Activated T-helper 9 cell treated with anti-CD3 and anti-CD28 coated beads, Interleukin-2, amount 50 U/mL, for 16 hours (primary cell): ENCODE measurements at regions not wholly inside any gene's neighbourhood (a gene's known extent, or its start where the extent isn't known, plus 50 kb on each side); places are given as distances from the start of the nearest gene placed in this dataset.

Experiments
- DNase-seq: peaks from one replicate; pipeline ENCODE4 v3.0.0-alpha.2; 2020; ENCODE audit warnings: low read depth

DNA sequence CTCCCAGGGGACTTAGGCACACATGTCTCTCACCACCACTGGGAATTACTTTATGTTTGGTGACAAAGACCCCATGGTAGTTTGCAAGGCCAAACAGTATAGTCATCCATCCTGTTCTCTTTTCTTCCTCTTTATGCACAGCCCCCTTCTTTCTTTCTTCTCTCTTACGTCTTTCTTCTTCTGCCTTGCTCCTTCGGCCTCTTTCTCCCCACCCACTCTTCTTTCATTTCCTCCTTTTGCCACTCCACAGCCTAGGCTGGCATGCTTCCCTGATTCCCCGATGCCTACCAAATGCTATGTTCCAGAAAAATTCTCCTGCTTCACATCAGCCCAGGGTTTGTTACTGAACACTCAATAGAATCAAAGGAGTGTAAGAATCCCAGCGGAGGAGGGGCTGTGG, 62.4 kb upstream of the MKLN1 start:
- no peak for DNase-seq

DNA sequence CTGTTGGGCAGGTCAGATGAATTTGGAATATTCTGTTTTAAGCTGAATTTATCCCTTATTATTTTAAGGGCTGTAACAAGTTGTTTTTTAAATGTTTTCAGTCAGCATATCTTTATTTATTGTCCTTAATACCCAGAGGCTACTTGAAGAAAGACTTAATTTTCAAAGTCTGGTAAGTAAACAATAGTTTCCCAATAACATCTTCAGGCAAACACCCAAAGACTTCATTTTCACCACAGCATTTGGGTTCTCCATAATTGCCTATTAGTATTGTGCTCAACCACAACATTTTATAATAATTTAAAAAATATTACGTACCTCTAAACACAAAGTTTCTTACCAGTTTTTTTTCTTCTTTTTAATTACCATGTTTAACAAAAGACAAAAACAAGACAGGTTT, 60.0 kb upstream of the MKLN1 start:
- DNase-seq = no peak

DNA sequence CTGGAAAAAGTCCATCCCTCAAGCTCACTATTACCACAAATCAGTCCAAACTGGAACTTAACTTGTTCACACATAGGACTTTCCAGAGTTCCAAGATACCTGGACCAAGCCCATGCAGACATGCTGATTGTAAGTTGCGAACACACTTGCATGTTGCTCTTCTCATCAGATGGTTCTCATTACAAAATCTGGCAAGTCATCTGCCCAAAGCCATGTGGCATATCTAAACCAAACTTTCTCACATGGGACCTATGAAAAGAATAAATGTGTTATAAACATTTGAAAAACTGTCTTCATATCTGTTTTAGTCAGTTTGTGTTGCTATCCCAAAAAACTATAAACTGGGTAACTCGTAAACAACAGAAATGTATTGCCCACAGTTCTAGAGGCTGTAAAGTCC, 58.8 kb upstream of the MKLN1 start:
- DNase-seq = no peak

DNA sequence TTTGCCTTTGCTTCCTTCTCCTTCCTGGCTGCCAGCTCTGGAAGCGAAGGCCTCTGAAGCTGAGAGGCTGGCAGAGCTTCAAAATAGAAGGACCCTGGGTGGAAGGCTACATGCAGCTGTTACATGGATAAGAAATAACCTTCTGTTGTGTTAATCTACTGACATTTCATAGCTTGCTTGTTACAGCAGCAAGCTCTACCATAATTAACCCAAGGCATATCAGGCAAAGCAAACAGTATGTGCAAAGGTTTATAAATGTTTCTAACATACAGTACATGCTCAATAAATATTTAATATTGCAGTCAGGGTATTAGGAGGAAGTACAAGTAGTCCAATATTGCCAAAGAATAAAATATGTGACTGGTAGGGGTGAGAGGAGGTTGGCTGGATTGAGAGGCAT, 55.6 kb upstream of the MKLN1 start:
- DNase-seq = no peak

DNA sequence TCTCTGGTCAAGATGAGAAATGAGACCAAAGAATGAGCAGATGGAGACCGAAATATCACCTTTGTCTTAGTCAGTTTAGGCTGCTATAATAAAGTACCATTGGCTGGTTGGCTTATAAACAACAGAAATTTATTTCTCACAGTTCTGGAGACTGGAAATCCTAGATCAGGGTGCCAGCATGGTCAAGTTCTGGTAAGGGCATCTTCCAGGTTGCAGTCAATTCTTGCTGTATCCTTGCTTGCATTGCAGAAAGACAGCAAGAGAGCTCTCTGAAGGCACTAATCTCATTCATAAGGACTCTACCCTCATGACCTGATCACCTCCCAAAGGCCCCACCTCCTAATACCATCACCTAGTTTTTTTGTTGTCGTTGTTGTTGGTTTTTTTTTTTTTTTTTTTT, 52.7 kb upstream of the MKLN1 start:
- DNase-seq = no peak

DNA sequence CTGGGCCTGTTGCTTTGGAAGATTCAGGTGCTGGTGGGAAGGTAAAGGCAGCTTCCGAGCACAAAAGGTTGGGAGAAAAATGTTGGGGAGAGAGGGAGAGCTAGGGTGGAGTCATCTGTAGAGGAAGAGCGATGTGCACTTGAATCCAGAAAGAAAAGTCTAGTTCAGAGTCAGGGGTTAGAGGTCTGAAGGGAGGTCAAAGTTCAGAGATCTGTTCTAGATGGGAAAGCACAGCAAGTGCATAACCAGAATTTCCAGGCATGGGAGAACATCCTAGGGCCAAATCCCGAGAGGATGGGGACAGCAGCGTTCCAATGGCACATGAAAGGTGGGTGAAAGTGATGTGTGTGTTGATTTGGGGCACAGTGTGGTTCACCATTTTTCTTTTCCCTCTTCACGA, 51.5 kb upstream of the MKLN1 start:
- DNase-seq = no peak

DNA sequence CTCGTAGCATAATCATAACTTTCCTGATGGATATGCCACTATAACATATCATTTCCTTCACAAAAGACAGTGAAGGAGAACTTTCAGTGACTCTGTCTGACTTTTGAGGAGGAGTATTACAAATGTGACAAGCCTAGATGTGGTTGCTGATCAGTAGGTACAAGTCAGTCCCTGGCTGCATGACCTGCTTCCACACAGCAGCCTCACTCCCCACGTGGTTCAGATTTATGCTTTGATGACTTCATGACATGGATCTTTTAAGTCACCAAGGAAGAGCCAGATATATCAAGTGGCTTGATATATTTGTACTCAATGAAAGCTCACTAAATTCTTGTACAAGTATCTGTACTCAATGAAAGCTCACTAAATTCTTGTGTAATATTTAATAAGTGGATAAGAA, 50.9 kb upstream of the MKLN1 start:
- DNase-seq = no peak
